H1 (cell line): ENCODE measurements at regions not wholly inside any gene's neighbourhood (a gene's known extent, or its start where the extent isn't known, plus 50 kb on each side); places are given as distances from the start of the nearest gene placed in this dataset.

Experiments
- CTCF ChIA-PET: fragments of 300-600 bp; sonication (Branson Sonifier 250); formaldehyde crosslinking; loops from one replicate; lab custom pipeline; 2021; ENCODE audit not compliant: partially characterized antibody; lab: Charles Lee
- POLR2A ChIA-PET: fragments of 300-600 bp; sonication (Branson Sonifier 250); formaldehyde crosslinking; loops from one replicate; lab custom pipeline; 2021; ENCODE audit warnings: inconsistent platforms; ENCODE audit not compliant: partially characterized antibody; lab: Charles Lee
- DNase-seq, 2 experiments: peaks; one replicate each; pipeline versions ENCODE4 v3.0.0 to v3.0.0-alpha.2; 2010 to 2022; ENCODE audit warnings: low spot score in 2 of 2, low read depth in 1 of 2, mixed read lengths in 1 of 2
- FAIRE-seq: peaks from 2 replicates; lab custom pipeline; 2011; peaks lifted over from hg19 to GRCh38; lab: Jason Lieb, UNC
- H2AFZ ChIP-seq: 2 replicates; pipeline ENCODE4 v1.8.1; 2012; ENCODE audit warnings: low read length, inconsistent platforms
- H2AK5ac ChIP-seq: 2 replicates; pipeline ENCODE4 v1.6.1; 2013; ENCODE audit warnings: low read depth, low read length
- H2BK120ac ChIP-seq: replicated peaks from 2 replicates; pipeline ENCODE3; 2013; ENCODE audit warnings: low read depth, low read length, inconsistent platforms
- H2BK12ac ChIP-seq: 2 replicates; pipeline ENCODE4 v1.6.1; 2013; ENCODE audit warnings: low read depth, low read length
- H2BK15ac ChIP-seq: 2 replicates; pipeline ENCODE4 v1.6.1; 2013; ENCODE audit warnings: low read length
- H2BK20ac ChIP-seq: 2 replicates; pipeline ENCODE4 v1.6.1; 2013; ENCODE audit warnings: low read length
- H2BK5ac ChIP-seq: 2 replicates; pipeline ENCODE4 v1.6.1; 2013; ENCODE audit warnings: low read depth, low read length
- H3K14ac ChIP-seq: 2 replicates; pipeline ENCODE4 v1.6.1; 2013; ENCODE audit warnings: inconsistent platforms; ENCODE audit not compliant: insufficient read length
- H3K18ac ChIP-seq: 2 replicates; pipeline ENCODE4 v1.6.1; 2013; ENCODE audit warnings: low read length; ENCODE audit errors: extremely low read depth
- H3K23ac ChIP-seq: 2 replicates; pipeline ENCODE4 v1.6.1; 2013; ENCODE audit warnings: inconsistent platforms; ENCODE audit not compliant: insufficient read length
- H3K23me2 ChIP-seq: 2 replicates; pipeline ENCODE4 v1.6.1; 2013; ENCODE audit warnings: low read depth, low read length
- H3K27ac ChIP-seq: 2 replicates; pipeline ENCODE4 v1.6.1; 2011; ENCODE audit warnings: low read depth, low read length, inconsistent platforms
- H3K27me3 ChIP-seq, 4 experiments: replicated peaks in 1 of 4; 1 replicate in 1 of 4; 2 replicates in 3 of 4; pipeline versions ENCODE4 v1.6.1 to v1.8.1; 2011 to 2013; ENCODE audit warnings: low read length in 3 of 4, mild to moderate bottlenecking in 3 of 4, inconsistent platforms in 2 of 4, mixed read lengths in 2 of 4, moderate library complexity in 1 of 4; ENCODE audit not compliant: control insufficient read depth in 3 of 4, insufficient read depth in 3 of 4; ENCODE audit errors: extremely low read depth in 1 of 4
- H3K36me3 ChIP-seq, 4 experiments: 2 replicates each; pipeline versions ENCODE4 v1.6.1 to v1.8.1; 2011 to 2013; ENCODE audit warnings: mild to moderate bottlenecking in 4 of 4, low read length in 3 of 4, moderate library complexity in 2 of 4, control low read depth in 1 of 4, inconsistent platforms in 1 of 4; ENCODE audit not compliant: insufficient read depth in 4 of 4, control insufficient read depth in 2 of 4
- H3K4ac ChIP-seq: replicated peaks from 2 replicates; pipeline ENCODE3; 2013; ENCODE audit warnings: low read length, low read depth, mixed read lengths, inconsistent platforms; ENCODE audit not compliant: insufficient read length
- H3K4me1 ChIP-seq, 4 experiments: replicated peaks in 1 of 4; 1 replicate in 1 of 4; 2 replicates in 3 of 4; pipeline versions ENCODE4 v1.6.1 to v1.8.1; 2011 to 2013; ENCODE audit warnings: low read length in 3 of 4, inconsistent platforms in 2 of 4, mixed read lengths in 1 of 4; ENCODE audit not compliant: insufficient read depth in 4 of 4, control insufficient read depth in 3 of 4
- H3K4me2 ChIP-seq, 2 experiments: 2 replicates each; pipeline versions ENCODE4 v1.6.1 to v1.8.1; 2011 to 2013; ENCODE audit warnings: low read depth in 2 of 2, low read length in 2 of 2, control low read depth in 1 of 2, inconsistent platforms in 1 of 2, mild to moderate bottlenecking in 1 of 2; ENCODE audit not compliant: insufficient read depth in 1 of 2
- H3K4me3 ChIP-seq, 4 experiments: fragments of 200-600, 300-600 bp in 1 of 4; sonication (generic), shearing (Covaris generic), sonication (Bioruptor Twin) in 1 of 4; 2 replicates each; pipeline versions ENCODE4 v1.5.1 to v1.8.1; 2011 to 2016; ENCODE audit warnings: low read length in 4 of 4, low read depth in 3 of 4, control low read depth in 2 of 4, inconsistent platforms in 2 of 4, mild to moderate bottlenecking in 2 of 4, mixed read lengths in 1 of 4, moderate library complexity in 1 of 4; ENCODE audit not compliant: insufficient read depth in 2 of 4; ENCODE audit errors: extremely low read depth in 1 of 4
- H3K56ac ChIP-seq: replicated peaks from 2 replicates; pipeline ENCODE3; 2013; ENCODE audit warnings: low read depth, mild to moderate bottlenecking, mixed read lengths, low read length, inconsistent platforms; ENCODE audit not compliant: insufficient read length
- H3K79me1 ChIP-seq: 2 replicates; pipeline ENCODE4 v1.6.1; 2013; ENCODE audit warnings: low read depth, low read length, control low read depth
- H3K79me2 ChIP-seq, 2 experiments: 2 replicates each; pipeline versions ENCODE4 v1.6.1 to v1.8.1; 2012 to 2013; ENCODE audit warnings: low read length in 2 of 2, mild to moderate bottlenecking in 2 of 2, inconsistent platforms in 1 of 2; ENCODE audit not compliant: insufficient read depth in 2 of 2, control insufficient read depth in 1 of 2
- H3K9ac ChIP-seq, 4 experiments: replicated peaks in 1 of 4; 1 replicate in 1 of 4; 2 replicates in 3 of 4; pipeline versions ENCODE4 v1.6.1 to v1.8.1; 2011 to 2013; ENCODE audit warnings: low read depth in 3 of 4, low read length in 3 of 4, control low read depth in 2 of 4, mild to moderate bottlenecking in 2 of 4, moderate library complexity in 2 of 4, inconsistent platforms in 1 of 4; ENCODE audit errors: extremely low read depth in 1 of 4
- H3K9me3 ChIP-seq, 2 experiments: 2 replicates each; pipeline versions ENCODE4 v1.6.1 to v1.8.1; 2012 to 2013; ENCODE audit warnings: mild to moderate bottlenecking in 2 of 2, moderate library complexity in 2 of 2, control low read depth in 1 of 2, inconsistent platforms in 1 of 2, low read depth in 1 of 2, low read length in 1 of 2, mixed read lengths in 1 of 2; ENCODE audit not compliant: insufficient read depth in 2 of 2
- H4K20me1 ChIP-seq, 2 experiments: replicated peaks in 1 of 2; 2 replicates each; pipeline versions ENCODE3 to v1.8.1; 2011 to 2013; ENCODE audit warnings: inconsistent platforms in 2 of 2, low read length in 2 of 2, mild to moderate bottlenecking in 1 of 2; ENCODE audit not compliant: insufficient read depth in 2 of 2, control insufficient read depth in 1 of 2
- H4K5ac ChIP-seq: 2 replicates; pipeline ENCODE4 v1.6.1; 2013; ENCODE audit warnings: low read length, low read depth, mixed read lengths, inconsistent platforms; ENCODE audit not compliant: insufficient read length
- H4K8ac ChIP-seq: 2 replicates; pipeline ENCODE4 v1.8.0; 2013; ENCODE audit warnings: mild to moderate bottlenecking, moderate library complexity, low read length, inconsistent platforms; ENCODE audit not compliant: insufficient read depth; ENCODE audit errors: extremely low read depth
- H4K91ac ChIP-seq: replicated peaks from 2 replicates; pipeline ENCODE3; 2013; ENCODE audit warnings: low read length, mixed read lengths, inconsistent platforms; ENCODE audit not compliant: insufficient read length
- ATF3 ChIP-seq: IDR thresholded peaks from 2 replicates; pipeline ENCODE4 v1.6.1; 2011; ENCODE audit warnings: low read depth, mild to moderate bottlenecking, low read length; ENCODE audit not compliant: insufficient read depth
- CHD2 ChIP-seq: IDR thresholded peaks from 2 replicates; pipeline ENCODE4 v1.6.1; 2012; ENCODE audit warnings: low read length, improper control_type of control experiment
- PHF8 ChIP-seq: fragments of 200-600 bp; sonication (generic); conservative IDR thresholded peaks from 2 replicates; pipeline ENCODE4 v1.7.1; 2012; ENCODE audit warnings: low read depth, mild to moderate bottlenecking, inconsistent platforms, low read length, moderate library complexity
- RAD21 ChIP-seq, 2 experiments: IDR thresholded peaks in 1 of 2; conservative IDR thresholded peaks in 1 of 2; 2 replicates each; pipeline ENCODE4 v1.6.1; 2011; ENCODE audit warnings: low read depth in 2 of 2, low read length in 2 of 2, improper control_type of control experiment in 1 of 2, inconsistent platforms in 1 of 2, mild to moderate bottlenecking in 1 of 2, moderate library complexity in 1 of 2
- RXRA ChIP-seq: IDR thresholded peaks from 2 replicates; pipeline ENCODE4 v1.6.1; 2011; ENCODE audit warnings: low read depth, mild to moderate bottlenecking, low read length, moderate library complexity; ENCODE audit not compliant: insufficient read depth
- SIN3A ChIP-seq, 2 experiments: IDR thresholded peaks in 1 of 2; conservative IDR thresholded peaks in 1 of 2; 2 replicates each; pipeline ENCODE4 v1.6.1; 2011 to 2012; ENCODE audit warnings: low read length in 2 of 2, improper control_type of control experiment in 1 of 2, low read depth in 1 of 2, mild to moderate bottlenecking in 1 of 2
- SP1 ChIP-seq: IDR thresholded peaks from 2 replicates; pipeline ENCODE4 v1.6.1; 2011; ENCODE audit warnings: low read depth, low read length
- TAF7 ChIP-seq: optimal IDR thresholded peaks from 2 replicates; pipeline ENCODE3; 2011; ENCODE audit warnings: low read depth, mild to moderate bottlenecking, inconsistent platforms, low read length, moderate library complexity, borderline replicate concordance
- TCF12 ChIP-seq: IDR thresholded peaks from 2 replicates; pipeline ENCODE4 v1.6.1; 2011; ENCODE audit warnings: low read depth, mild to moderate bottlenecking, low read length
- WGBS, 2 experiments: shearing (Covaris generic) in 1 of 2; methylation state at CpG; one replicate each; pipeline versions ENCODE4 v1.1.6 to v1.1.7; 2013 to 2015; ENCODE audit warnings: low lambda C conversion rate in 2 of 2, mixed read lengths in 2 of 2, inconsistent platforms in 1 of 2, low coverage in 1 of 2, missing lambda C conversion rate in 1 of 2; ENCODE audit not compliant: insufficient replicate concordance in 2 of 2, insufficient coverage in 1 of 2, insufficient read length in 1 of 2; ENCODE audit errors: extremely low coverage in 1 of 2, missing lambda C conversion rate in 1 of 2; 5-methylcytosine and 5-hydroxymethylcytosine counted together

GRCh38 chr7:125833839-125834238 lies 904.2 kb upstream of the POT1 start:
- CTCF ChIA-PET, result interaction anchor here (0.9 kb wide), 1 partner anchor 10 kb away, joined by 4 read pairs; no protein-coding TSS in a partner anchor

More at GRCh38 chr7:125833839-125834238, 904.2 kb upstream of the POT1 start:
- Histone ChIP-seq H2AK5ac (no peak overlapping the region), H3K23me2 (no peaks in the 10 kb centered on the region), H3K27me3 (no peaks in the 10 kb centered on the region), H3K9me3 (peaks cover 4 to 6% of the 10 kb centered on the region in 2 experiments; a peak in 2 of 4 replicates), H3K4me1 (no peaks in the 10 kb centered on the region), H2BK12ac (no peak overlapping the region), H2BK20ac (no peak overlapping the region), H3K23ac (no peak overlapping the region), H3K27ac (no peak overlapping the region), H3K4me2 (no peak overlapping the region), H3K18ac (no peak overlapping the region), H4K20me1 (no peaks in the 10 kb centered on the region), H3K4me3 (no peak overlapping the region; a peak in 1 of 8 replicates), H4K5ac (no peak overlapping the region), H2BK5ac (no peak overlapping the region), H3K79me2 (no peaks in the 10 kb centered on the region), H3K4ac (no peak overlapping the region), H3K14ac (no peak overlapping the region), H3K36me3 (no peaks in the 10 kb centered on the region), H2BK120ac (no peak overlapping the region), H2AFZ (no peak overlapping the region), H4K8ac (no peak overlapping the region), H2BK15ac (no peak overlapping the region), H3K56ac (no peak overlapping the region), H3K9ac (no peak overlapping the region), H4K91ac (no peak overlapping the region), H3K79me1 (no peaks in the 10 kb centered on the region)
- TF ChIP-seq SP1 (no peak), PHF8 (no peak), RXRA (no peak), SIN3A (conservative IDR thresholded peaks at IDR 0.05 in 1 of 2, IDR thresholded peaks at IDR 0.05 in 1 of 2; ENCODE audit: low read depth in 1 of 2, low read length in 2 of 2) (no peak), TAF7 (no peak), CHD2 (no peak), TCF12 (no peak), ATF3 (no peak), RAD21 (IDR thresholded peaks at IDR 0.05 in 1 of 2, conservative IDR thresholded peaks at IDR 0.05 in 1 of 2; ENCODE audit: low read depth in 2 of 2, low read length in 2 of 2) (no peak)
- 94% methylated on average over 8 of the region's 8 CpGs; no CpG with 5 or more reads in 1 of the 2 experiments for WGBS, 2 experiments
- POLR2A ChIA-PET, result no interaction called here
- FAIRE-seq (no peak), DNase-seq (no peak)
